ENCODE measurements at regions not wholly inside any gene's neighbourhood (a gene's known extent, or its start where the extent isn't known, plus 50 kb on each side); places are given as distances from the start of the nearest gene placed in this dataset.
"Not testable (repeated sequence)": the region's sequence is repeated elsewhere in the genome, so short reads cannot be mapped to it uniquely, and the experiment has no call there.

GRCh38 chr12:131500564-131500963, 210.3 kb upstream of the SFSWAP start:
- DNase-seq = no peak
- no peak for ATAC-seq (ENCODE audit: poor library complexity)
- intact Hi-C loops (cut with DNase I) = no loop called here

- no peak for DNase-seq
- intact Hi-C loops (cut with DNase I) = no loop called here
- no peak for ATAC-seq (ENCODE audit: poor library complexity)
These were observed 205.3 kb upstream of the SFSWAP start for GRCh38 chr12:131505561-131505960.

- no peak for DNase-seq
These were observed 204.5 kb upstream of the SFSWAP start for GRCh38 chr12:131506426-131506825.

GRCh38 chr12:131507094-131507493, 203.8 kb upstream of the SFSWAP start:
- no peak for DNase-seq
- ATAC-seq (ENCODE audit: poor library complexity) = no peak
- intact Hi-C loops (cut with DNase I) = no loop called here

More at GRCh38 chr12:131506426-131506825, 204.5 kb upstream of the SFSWAP start:
- intact Hi-C loops (cut with DNase I) = no loop called here
- no peak for ATAC-seq (ENCODE audit: poor library complexity)

GRCh38 chr12:131507881-131508280, 203.0 kb upstream of the SFSWAP start:
- ATAC-seq (ENCODE audit: poor library complexity) (no peak), DNase-seq (no peak)
- intact Hi-C loops (cut with DNase I) = no loop called here

GRCh38 chr12:131509701-131510100, 201.2 kb upstream of the SFSWAP start:
- no peak for ATAC-seq (ENCODE audit: poor library complexity)
- DNase-seq = no peak
- intact Hi-C loops (cut with DNase I) = no loop called here

- intact Hi-C loops (cut with DNase I) = no loop called here
- DNase-seq (no peak), ATAC-seq (ENCODE audit: poor library complexity) (no peak)
These were observed 200.5 kb upstream of the SFSWAP start for GRCh38 chr12:131510431-131510830.

GRCh38 chr12:131511391-131511802, 199.5 kb upstream of the SFSWAP start:
- no peak for DNase-seq
- intact Hi-C loops (cut with DNase I) = no loop called here
- ATAC-seq (ENCODE audit: poor library complexity) = no peak

- no peak for DNase-seq
- intact Hi-C loops (cut with DNase I) = no loop called here
- no peak for ATAC-seq (ENCODE audit: poor library complexity)
These were observed 198.9 kb upstream of the SFSWAP start for GRCh38 chr12:131511803-131512561.

- intact Hi-C loops (cut with DNase I) = no loop called here
- DNase-seq = no peak
- ATAC-seq (ENCODE audit: poor library complexity) = no peak
These were observed 197.3 kb upstream of the SFSWAP start for GRCh38 chr12:131513606-131514005.

GRCh38 chr12:131520553-131520952, 190.3 kb upstream of the SFSWAP start:
- DNase-seq; intact Hi-C loops (cut with DNase I); ATAC-seq (ENCODE audit: poor library complexity): not testable (repeated sequence)

- intact Hi-C loops (cut with DNase I) = no loop called here
- DNase-seq (no peak), ATAC-seq (ENCODE audit: poor library complexity) (no peak)
These were observed 189.6 kb upstream of the SFSWAP start for GRCh38 chr12:131521326-131521725.

GRCh38 chr12:131525795-131526508, 184.9 kb upstream of the SFSWAP start:
- no peak for DNase-seq
- ATAC-seq (ENCODE audit: poor library complexity) = no peak
- intact Hi-C loops (cut with DNase I) = no loop called here

GRCh38 chr12:131527092-131527491, 183.8 kb upstream of the SFSWAP start:
- no peak for ATAC-seq (ENCODE audit: poor library complexity)
- intact Hi-C loops (cut with DNase I) = no loop called here

GRCh38 chr12:131527736-131528135, 183.2 kb upstream of the SFSWAP start:
- no peak for DNase-seq
- intact Hi-C loops (cut with DNase I) = no loop called here
- no peak for ATAC-seq (ENCODE audit: poor library complexity)

More at GRCh38 chr12:131527092-131527491, 183.8 kb upstream of the SFSWAP start:
- no peak for DNase-seq

GRCh38 chr12:131528144-131528543, 182.7 kb upstream of the SFSWAP start:
- ATAC-seq (ENCODE audit: poor library complexity) (no peak), DNase-seq (no peak)
- intact Hi-C loops (cut with DNase I) = no loop called here

GRCh38 chr12:131528667-131529066, 182.2 kb upstream of the SFSWAP start:
- intact Hi-C loops (cut with DNase I) = no loop called here
- DNase-seq = no peak

GRCh38 chr12:131529196-131530040, 181.5 kb upstream of the SFSWAP start:
- DNase-seq = no peak
- intact Hi-C loops (cut with DNase I) = no loop called here
- ATAC-seq (ENCODE audit: poor library complexity) = no peak

More at GRCh38 chr12:131528667-131529066, 182.2 kb upstream of the SFSWAP start:
- ATAC-seq (ENCODE audit: poor library complexity) = no peak

GRCh38 chr12:131530041-131530332, 180.9 kb upstream of the SFSWAP start:
- no peak for ATAC-seq (ENCODE audit: poor library complexity)

More at GRCh38 chr12:131530041-131530332, 180.9 kb upstream of the SFSWAP start:
- DNase-seq = no peak
- intact Hi-C loops (cut with DNase I) = no loop called here
